HK-2 (cell line): ENCODE measurements at regions not wholly inside any gene's neighbourhood (a gene's known extent, or its start where the extent isn't known, plus 50 kb on each side); places are given as distances from the start of the nearest gene placed in this dataset.
A peak's percentile ranks its signal among the peaks of the same experiment; 100 is the strongest.

ENCODE experiments used
- DNase-seq: peaks from one replicate; pipeline ENCODE4 v3.0.0-alpha.2; 2018; ENCODE audit not compliant: unreplicated experiment

- no peak for DNase-seq
These were observed 253.8 kb downstream of the CYRIA start for GRCh38 chr2:16411788-16412187.

GRCh38 chr2:16409849-16410248, 255.8 kb downstream of the CYRIA start:
- DNase-seq = no peak

- no peak for DNase-seq
These were observed 256.6 kb downstream of the CYRIA start for GRCh38 chr2:16409006-16409390.

- no peak for DNase-seq
These were observed 257.2 kb downstream of the CYRIA start for GRCh38 chr2:16408331-16409005.

- no peak for DNase-seq
These were observed 258.3 kb downstream of the CYRIA start for GRCh38 chr2:16407358-16407757.

GRCh38 chr2:16406496-16407289, 258.9 kb downstream of the CYRIA start:
- DNase-seq = no peak

GRCh38 chr2:16405551-16405950, 260.1 kb downstream of the CYRIA start:
- DNase-seq = no peak

- no peak for DNase-seq
These were observed 260.9 kb downstream of the CYRIA start for GRCh38 chr2:16404551-16405300.

- no peak for DNase-seq
These were observed 261.5 kb downstream of the CYRIA start for GRCh38 chr2:16404146-16404545.

GRCh38 chr2:16402891-16403290, 262.7 kb downstream of the CYRIA start:
- no peak for DNase-seq

- DNase-seq = no peak
These were observed 263.8 kb downstream of the CYRIA start for GRCh38 chr2:16401761-16402300.

- peak; percentile 19 for DNase-seq
These were observed 265.5 kb downstream of the CYRIA start for GRCh38 chr2:16400127-16400623.

GRCh38 chr2:16398486-16399043, 267.1 kb downstream of the CYRIA start:
- DNase-seq = no peak

GRCh38 chr2:16397681-16398475, 267.8 kb downstream of the CYRIA start:
- DNase-seq = no peak

- DNase-seq = no peak
These were observed 268.6 kb downstream of the CYRIA start for GRCh38 chr2:16396986-16397385.

- DNase-seq = no peak
These were observed 269.5 kb downstream of the CYRIA start for GRCh38 chr2:16396171-16396570.

- no peak for DNase-seq
These were observed 270.0 kb downstream of the CYRIA start for GRCh38 chr2:16395601-16396000.

- no peak for DNase-seq
These were observed 270.6 kb downstream of the CYRIA start for GRCh38 chr2:16394986-16395550.

- DNase-seq = no peak
These were observed 271.3 kb downstream of the CYRIA start for GRCh38 chr2:16394072-16394985.
